ENCODE measurements at regions not wholly inside any gene's neighbourhood (a gene's known extent, or its start where the extent isn't known, plus 50 kb on each side); places are given as distances from the start of the nearest gene placed in this dataset.

- no peak for TF ChIP-seq CTCF (IDR thresholded peaks at IDR 0.05)
- Histone ChIP-seq H3K4me3 (ENCODE audit: low read depth in 1 of 2, low read length in 1 of 2) (no peak overlapping the region), H3K4me1 (ENCODE audit: control insufficient read depth in 1 of 2, insufficient read depth in 1 of 2, low read depth in 1 of 2, low read length in 1 of 2) (no peaks in the 10 kb centered on the region), H3K36me3 (no peaks in the 10 kb centered on the region), H3K27me3 (no peaks in the 10 kb centered on the region), H3K9me3 (no peaks in the 10 kb centered on the region), H3K27ac (no peak overlapping the region)
Observed at GRCh38 chr20:10897336-10897735, 223.5 kb upstream of the JAG1 start.

GRCh38 chr20:10898552-10898951 lies 224.8 kb upstream of the JAG1 start:
- Histone ChIP-seq H3K27ac (no peak overlapping the region), H3K27me3 (no peaks in the 10 kb centered on the region), H3K36me3 (no peaks in the 10 kb centered on the region), H3K4me3 (ENCODE audit: low read depth in 1 of 2, low read length in 1 of 2) (no peak overlapping the region), H3K4me1 (ENCODE audit: control insufficient read depth in 1 of 2, insufficient read depth in 1 of 2, low read depth in 1 of 2, low read length in 1 of 2) (no peaks in the 10 kb centered on the region), H3K9me3 (no peaks in the 10 kb centered on the region)
- no peak for TF ChIP-seq CTCF (IDR thresholded peaks at IDR 0.05)

- Histone ChIP-seq H3K4me1 (ENCODE audit: control insufficient read depth in 1 of 2, insufficient read depth in 1 of 2, low read depth in 1 of 2, low read length in 1 of 2) (no peaks in the 10 kb centered on the region), H3K36me3 (no peaks in the 10 kb centered on the region), H3K27me3 (no peaks in the 10 kb centered on the region), H3K4me3 (ENCODE audit: low read depth in 1 of 2, low read length in 1 of 2) (no peak overlapping the region), H3K27ac (no peak overlapping the region), H3K9me3 (no peaks in the 10 kb centered on the region)
- no peak for TF ChIP-seq CTCF (IDR thresholded peaks at IDR 0.05)
Observed at GRCh38 chr20:10902174-10902573, 228.4 kb upstream of the JAG1 start.

- no peak overlapping the region for H3K4me3 ChIP-seq (ENCODE audit: low read depth in 1 of 2, low read length in 1 of 2)
- H3K36me3 ChIP-seq, result no peaks in the 10 kb centered on the region
- no peaks in the 10 kb centered on the region for H3K4me1 ChIP-seq (ENCODE audit: control insufficient read depth in 1 of 2, insufficient read depth in 1 of 2, low read depth in 1 of 2, low read length in 1 of 2)
- H3K9me3 ChIP-seq, result no peaks in the 10 kb centered on the region
- no peak for TF ChIP-seq CTCF (IDR thresholded peaks at IDR 0.05)
- no peak overlapping the region for H3K27ac ChIP-seq
- no peaks in the 10 kb centered on the region for H3K27me3 ChIP-seq
Observed at GRCh38 chr20:10902576-10903282, 228.9 kb upstream of the JAG1 start.

GRCh38 chr20:10906834-10907233 lies 233.0 kb upstream of the JAG1 start:
- Histone ChIP-seq H3K27ac (no peak overlapping the region), H3K27me3 (no peaks in the 10 kb centered on the region)
- no peak for TF ChIP-seq CTCF (IDR thresholded peaks at IDR 0.05)

More at GRCh38 chr20:10906834-10907233, 233.0 kb upstream of the JAG1 start:
- no peaks in the 10 kb centered on the region for H3K4me1 ChIP-seq (ENCODE audit: control insufficient read depth in 1 of 2, insufficient read depth in 1 of 2, low read depth in 1 of 2, low read length in 1 of 2)
- H3K9me3 ChIP-seq, result no peaks in the 10 kb centered on the region
- no peak overlapping the region for H3K4me3 ChIP-seq (ENCODE audit: low read depth in 1 of 2, low read length in 1 of 2)
- no peaks in the 10 kb centered on the region for H3K36me3 ChIP-seq
